A673 (cell line): ENCODE measurements at regions not wholly inside any gene's neighbourhood (a gene's known extent, or its start where the extent isn't known, plus 50 kb on each side); places are given as distances from the start of the nearest gene placed in this dataset.

Source experiments
- EZH2 ChIP-seq: fragments of 200-600 bp; sonication (generic); IDR thresholded peaks from 2 replicates; pipeline ENCODE4 v1.6.1; 2017; ENCODE audit warnings: borderline replicate concordance, low read depth, mild to moderate bottlenecking, mixed read lengths, antibody characterized with exemption, low read length; ENCODE audit not compliant: poor library complexity, severe bottlenecking
- TF ChIP-seq, protein P1 (sequence below): fragments of 300-800, 200-600 bp; sonication (generic); conservative IDR thresholded peaks from 2 replicates; pipeline ENCODE4 v1.5.1; 2017; ENCODE audit warnings: low read depth, mild to moderate bottlenecking, antibody characterized with exemption, low read length, moderate library complexity, mixed read lengths

DNA sequence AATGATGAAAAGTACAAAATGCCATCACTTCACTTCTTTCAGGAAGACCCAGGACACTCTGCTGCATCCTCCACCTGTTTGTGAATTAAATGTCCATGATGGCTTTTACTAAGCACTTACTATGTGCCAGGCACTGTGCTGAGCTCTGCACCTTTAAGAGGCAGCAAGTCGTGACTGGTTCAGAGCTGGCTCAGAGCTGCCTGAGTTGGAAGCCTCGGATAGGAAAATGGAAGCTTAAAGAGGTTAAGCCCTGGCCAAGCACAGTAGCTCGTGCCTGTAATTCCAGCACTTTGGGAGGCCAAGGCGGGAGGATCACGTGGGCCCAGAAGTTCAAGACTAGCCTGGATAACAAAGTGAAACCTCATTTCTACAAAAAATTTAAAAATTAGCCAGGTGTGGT lies 95.6 kb downstream of the SNX5 start:
- TF ChIP-seq, protein P1, sequence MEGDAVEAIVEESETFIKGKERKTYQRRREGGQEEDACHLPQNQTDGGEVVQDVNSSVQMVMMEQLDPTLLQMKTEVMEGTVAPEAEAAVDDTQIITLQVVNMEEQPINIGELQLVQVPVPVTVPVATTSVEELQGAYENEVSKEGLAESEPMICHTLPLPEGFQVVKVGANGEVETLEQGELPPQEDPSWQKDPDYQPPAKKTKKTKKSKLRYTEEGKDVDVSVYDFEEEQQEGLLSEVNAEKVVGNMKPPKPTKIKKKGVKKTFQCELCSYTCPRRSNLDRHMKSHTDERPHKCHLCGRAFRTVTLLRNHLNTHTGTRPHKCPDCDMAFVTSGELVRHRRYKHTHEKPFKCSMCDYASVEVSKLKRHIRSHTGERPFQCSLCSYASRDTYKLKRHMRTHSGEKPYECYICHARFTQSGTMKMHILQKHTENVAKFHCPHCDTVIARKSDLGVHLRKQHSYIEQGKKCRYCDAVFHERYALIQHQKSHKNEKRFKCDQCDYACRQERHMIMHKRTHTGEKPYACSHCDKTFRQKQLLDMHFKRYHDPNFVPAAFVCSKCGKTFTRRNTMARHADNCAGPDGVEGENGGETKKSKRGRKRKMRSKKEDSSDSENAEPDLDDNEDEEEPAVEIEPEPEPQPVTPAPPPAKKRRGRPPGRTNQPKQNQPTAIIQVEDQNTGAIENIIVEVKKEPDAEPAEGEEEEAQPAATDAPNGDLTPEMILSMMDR, result no peak
- TF ChIP-seq EZH2, result no peak
